Suppressor macrophage treated with lipopolysaccharide for 1 hour (primary cell): ENCODE measurements at regions not wholly inside any gene's neighbourhood (a gene's known extent, or its start where the extent isn't known, plus 50 kb on each side); places are given as distances from the start of the nearest gene placed in this dataset.

ENCODE experiments used
- DNase-seq, 3 donors: peaks; one replicate each; pipeline ENCODE4 v3.0.0-alpha.2; 2020 to 2022

DNA sequence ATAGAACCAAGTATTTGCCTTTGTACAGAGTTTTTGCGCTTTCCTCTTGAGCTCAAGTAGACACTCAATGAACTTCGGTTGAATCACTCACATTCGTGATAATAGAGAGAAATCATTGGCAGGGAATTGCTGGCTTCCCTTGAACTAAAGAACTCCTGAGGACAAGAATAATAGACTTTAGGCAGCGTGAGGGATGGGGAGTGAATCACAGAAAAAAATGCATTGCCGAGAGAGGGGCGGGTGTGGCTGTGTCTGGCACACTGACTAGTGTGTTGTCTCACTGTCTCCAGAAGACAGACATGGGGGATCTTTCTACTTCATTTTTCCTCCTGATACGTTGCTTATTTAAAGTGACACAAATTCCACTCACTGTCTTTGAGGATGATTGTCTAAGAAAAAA, 805.2 kb downstream of the BCL11B start:
- no peak for DNase-seq

DNA sequence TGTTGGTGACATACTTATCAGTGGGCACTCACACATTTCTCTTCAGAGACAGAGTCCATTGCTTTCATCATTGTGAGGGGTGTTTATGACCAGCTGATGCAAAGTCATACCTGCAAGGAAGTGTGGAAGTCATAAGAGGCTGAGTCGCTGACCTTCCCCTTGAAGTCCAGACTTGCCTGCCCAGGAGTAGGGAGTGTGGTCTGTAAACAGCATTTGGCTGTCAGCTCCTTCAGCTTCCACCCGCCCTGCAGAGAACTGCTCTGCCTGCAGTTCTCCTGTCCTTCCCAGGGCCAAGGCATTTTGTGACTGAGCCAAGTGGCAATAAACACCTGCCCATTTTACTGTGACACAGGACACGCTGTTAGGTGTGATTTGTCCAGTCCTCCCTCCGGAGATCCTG, 801.3 kb downstream of the BCL11B start:
- DNase-seq = no peak

DNA sequence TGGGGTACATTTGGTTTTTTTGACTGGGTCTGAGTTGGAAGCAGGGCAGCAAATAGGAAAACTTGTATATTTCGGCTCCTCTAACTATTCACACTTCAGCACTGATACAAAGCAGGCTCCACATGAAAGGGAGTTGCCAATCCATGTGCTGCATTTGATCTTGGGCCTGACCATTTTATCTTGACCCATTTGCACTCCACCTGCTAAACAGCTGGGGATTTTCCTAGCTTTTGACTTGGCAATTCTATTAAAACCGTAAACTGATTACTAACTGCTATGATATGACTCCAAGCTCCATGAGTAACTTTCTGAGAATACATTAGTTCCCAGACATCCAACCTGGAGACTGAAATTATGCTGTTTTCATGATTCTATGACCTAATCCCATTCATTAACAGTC, 797.1 kb downstream of the BCL11B start:
- DNase-seq = no peak

GRCh38 chr14:98477935-98478334, 794.1 kb downstream of the BCL11B start:
- DNase-seq = no peak

- no peak for DNase-seq
Measured at GRCh38 chr14:98489115-98489514, 782.9 kb downstream of the BCL11B start.

GRCh38 chr14:98494582-98494981, 777.4 kb downstream of the BCL11B start:
- DNase-seq = peak; percentile 2 to 47 (median 6)

GRCh38 chr14:98498019-98498885, 773.7 kb downstream of the BCL11B start:
- DNase-seq = no peak

GRCh38 chr14:98501335-98501734, 770.7 kb downstream of the BCL11B start:
- DNase-seq = no peak

DNA sequence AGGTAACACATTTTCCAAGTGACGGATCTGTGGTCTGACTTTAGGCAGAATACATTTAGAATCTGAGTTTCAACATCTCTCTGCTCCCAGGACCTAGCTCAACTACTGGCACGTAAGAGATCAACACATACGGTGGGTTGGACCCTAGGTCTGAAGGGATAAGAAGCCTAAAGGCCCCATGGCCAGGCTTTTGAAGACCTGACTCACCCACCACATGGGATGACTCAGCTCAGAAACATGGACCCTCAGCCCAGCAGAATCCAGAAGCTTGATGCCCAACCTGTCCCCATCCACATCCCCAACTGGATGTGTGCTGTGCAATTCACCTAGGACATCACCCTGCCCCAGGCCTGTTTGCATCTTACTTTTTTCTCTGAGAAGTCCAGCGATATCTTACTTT, 770.2 kb downstream of the BCL11B start:
- DNase-seq = no peak

- DNase-seq = no peak
Measured at GRCh38 chr14:98503086-98503815, 768.7 kb downstream of the BCL11B start.

- DNase-seq = no peak
Measured at GRCh38 chr14:98507264-98507663, 764.7 kb downstream of the BCL11B start.

DNA sequence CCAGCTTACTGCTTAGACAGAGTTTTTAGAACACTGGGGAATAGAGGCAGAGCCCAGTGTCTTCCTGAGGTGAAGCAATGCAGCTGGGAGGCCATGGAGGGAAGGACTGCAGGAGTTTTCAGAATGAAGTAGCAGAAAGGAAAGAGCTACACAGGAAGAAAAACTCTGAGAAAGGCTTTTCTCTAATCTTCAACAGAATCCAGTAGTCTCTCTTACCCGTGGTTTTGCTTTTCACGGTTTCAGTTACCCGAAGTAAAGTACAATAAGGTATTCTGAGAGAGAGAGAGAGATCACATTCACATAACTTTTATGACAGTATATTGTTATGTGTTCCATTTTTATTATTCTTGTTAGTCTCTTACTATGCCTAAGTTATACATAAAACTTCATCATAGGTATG, 761.6 kb downstream of the BCL11B start:
- DNase-seq = no peak

GRCh38 chr14:98512501-98513251, 759.3 kb downstream of the BCL11B start:
- DNase-seq = no peak

GRCh38 chr14:98513558-98513957, 758.4 kb downstream of the BCL11B start:
- no peak for DNase-seq

DNA sequence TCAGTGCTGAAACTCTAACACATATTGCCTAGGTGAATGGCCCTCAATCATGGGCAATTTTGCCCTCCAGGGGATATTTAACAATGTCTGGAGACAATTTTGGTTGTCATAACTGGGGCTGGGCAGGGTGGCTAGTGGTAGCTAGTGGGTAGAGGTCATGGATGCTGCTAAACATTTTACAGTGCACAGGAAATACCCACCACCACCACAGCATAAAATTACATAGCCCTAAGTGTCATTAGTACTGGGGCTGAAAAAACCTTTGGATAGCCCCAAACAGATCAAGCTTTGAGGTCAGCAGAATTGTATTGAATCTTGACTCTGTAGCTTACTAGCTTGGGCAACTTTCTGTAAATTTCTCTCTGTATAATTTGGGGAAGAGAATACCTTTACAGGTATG, 758.0 kb downstream of the BCL11B start:
- no peak for DNase-seq

GRCh38 chr14:98536256-98536655, 735.7 kb downstream of the BCL11B start:
- DNase-seq = no peak

- no peak for DNase-seq
Measured at GRCh38 chr14:98542316-98542715, 729.7 kb downstream of the BCL11B start.

- no peak for DNase-seq
Measured at GRCh38 chr14:98543074-98543473, 728.9 kb downstream of the BCL11B start.

- DNase-seq = no peak
Measured at GRCh38 chr14:98544174-98544573, 727.8 kb downstream of the BCL11B start.

DNA sequence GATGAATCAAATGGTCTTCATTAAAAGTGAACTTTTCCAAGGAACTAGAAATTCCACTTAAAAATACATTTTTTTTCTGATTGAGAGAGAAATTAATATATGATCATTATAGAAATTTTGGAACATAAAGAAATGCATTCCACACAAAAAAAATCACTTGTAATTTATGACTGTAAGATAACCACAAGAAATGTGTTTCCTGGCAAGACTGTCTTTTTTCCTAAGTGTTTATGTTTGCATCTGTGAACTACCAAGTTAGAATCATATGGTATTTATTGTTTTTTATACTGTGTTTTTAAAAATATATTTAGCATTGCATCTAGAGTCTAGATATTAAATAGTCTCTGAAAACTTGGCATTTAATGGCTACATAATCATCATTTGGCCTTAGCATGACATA, 726.8 kb downstream of the BCL11B start:
- no peak for DNase-seq

GRCh38 chr14:98548071-98548686, 723.8 kb downstream of the BCL11B start:
- peak; percentile 11 to 48 (median 47) for DNase-seq

DNA sequence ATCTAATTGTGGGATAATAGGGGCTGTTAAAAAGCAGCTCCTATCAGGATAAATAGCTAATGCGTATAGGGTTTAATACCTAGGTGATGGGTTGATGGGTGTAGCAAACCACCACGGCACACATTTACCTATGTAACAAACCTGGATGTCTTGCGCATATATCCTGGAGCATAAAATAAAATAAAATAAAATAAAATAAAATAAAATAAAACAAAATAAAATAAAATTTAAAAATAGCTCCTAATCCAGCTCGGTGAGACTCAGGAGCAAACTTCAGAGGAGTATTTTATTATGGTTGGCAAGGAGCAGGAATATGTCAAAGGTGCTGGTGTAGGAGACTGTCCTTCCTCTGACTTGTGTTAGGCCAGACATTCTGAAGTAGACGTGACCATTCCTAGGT, 721.0 kb downstream of the BCL11B start:
- DNase-seq = no peak

GRCh38 chr14:98555440-98555839, 716.6 kb downstream of the BCL11B start:
- no peak for DNase-seq
